ENCODE measurements at regions not wholly inside any gene's neighbourhood (a gene's known extent, or its start where the extent isn't known, plus 50 kb on each side); places are given as distances from the start of the nearest gene placed in this dataset.
A peak's percentile ranks its signal among the peaks of the same experiment; 100 is the strongest.

DNA sequence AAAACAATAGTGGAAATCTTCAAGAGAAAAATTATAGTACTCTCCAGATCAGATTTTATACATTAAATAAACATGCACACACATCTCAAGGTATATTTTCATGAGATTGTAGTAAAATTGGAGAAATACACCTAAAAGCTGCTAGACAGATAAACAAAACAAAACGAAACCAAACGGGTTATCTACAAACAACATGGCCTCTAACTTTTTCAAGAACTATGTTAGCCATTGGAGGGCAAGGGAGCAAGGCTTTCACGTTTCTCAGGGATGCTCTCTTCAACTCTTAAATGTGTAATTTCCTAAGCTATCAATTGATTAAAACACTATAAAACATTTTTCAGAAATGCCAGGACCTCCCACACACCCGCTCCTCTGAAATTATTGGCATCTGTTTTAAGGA, 1262.4 kb upstream of the PCDH20 start:
- DNase-seq (ENCODE audit: low read depth): no peak

DNA sequence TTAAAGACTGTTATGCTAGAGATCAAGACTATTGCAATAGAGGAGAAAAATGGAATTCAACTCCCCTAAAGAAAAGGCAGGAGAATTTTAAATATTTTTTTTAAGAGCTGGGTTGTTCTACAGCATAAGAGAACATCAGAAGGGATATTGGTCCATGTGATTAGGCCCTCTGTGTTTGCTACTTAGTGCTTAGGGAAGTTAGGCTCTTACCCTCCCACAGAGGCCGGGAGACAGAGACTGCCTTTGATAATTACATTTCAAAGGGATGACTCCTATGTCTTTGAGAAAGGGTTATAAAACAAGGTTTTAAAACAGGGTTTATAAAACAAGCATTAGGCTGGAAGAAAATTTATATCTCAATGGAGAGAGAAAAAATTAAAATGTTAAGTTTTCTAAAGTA, 1248.1 kb upstream of the PCDH20 start:
- no peak for DNase-seq (ENCODE audit: low read depth)

DNA sequence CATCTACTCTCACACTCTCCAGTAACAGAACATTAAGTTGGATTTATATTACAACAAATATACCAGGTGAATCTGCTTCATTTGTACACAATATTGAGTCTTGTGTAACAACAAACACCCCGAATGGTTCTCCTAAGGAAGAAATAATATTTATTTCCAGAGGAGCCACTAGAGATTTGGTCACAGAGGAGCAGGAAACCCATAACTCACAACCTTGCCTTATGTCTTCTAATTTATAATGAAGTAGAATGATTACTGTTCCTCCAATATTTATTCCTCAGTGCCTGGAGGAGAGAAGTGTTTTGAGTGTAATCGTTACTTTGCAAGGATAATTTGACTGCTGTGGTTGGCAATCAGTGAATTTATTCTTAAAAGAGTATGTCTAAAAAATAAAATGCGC, 1243.7 kb upstream of the PCDH20 start:
- DNase-seq (ENCODE audit: low read depth): no peak

DNA sequence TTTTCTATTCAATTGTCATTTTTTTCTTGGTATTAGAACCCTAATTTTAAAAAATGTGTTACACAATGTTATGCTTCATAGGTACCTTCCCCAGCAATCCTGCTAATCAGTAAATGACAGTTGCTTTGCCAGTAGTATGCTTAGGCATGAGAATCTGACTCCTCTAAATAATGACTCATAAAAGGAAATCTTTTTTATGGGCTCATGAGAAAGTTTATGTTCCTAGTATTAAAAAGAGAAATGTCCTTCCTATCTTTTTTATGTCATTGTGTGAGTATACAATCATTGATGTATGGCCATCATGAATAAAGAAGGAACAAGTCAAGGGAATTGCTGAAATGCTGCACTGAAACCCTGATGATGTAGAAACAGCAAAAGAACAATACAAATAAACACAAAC, 1237.7 kb upstream of the PCDH20 start:
- DNase-seq (ENCODE audit: low read depth): peak; percentile 27

DNA sequence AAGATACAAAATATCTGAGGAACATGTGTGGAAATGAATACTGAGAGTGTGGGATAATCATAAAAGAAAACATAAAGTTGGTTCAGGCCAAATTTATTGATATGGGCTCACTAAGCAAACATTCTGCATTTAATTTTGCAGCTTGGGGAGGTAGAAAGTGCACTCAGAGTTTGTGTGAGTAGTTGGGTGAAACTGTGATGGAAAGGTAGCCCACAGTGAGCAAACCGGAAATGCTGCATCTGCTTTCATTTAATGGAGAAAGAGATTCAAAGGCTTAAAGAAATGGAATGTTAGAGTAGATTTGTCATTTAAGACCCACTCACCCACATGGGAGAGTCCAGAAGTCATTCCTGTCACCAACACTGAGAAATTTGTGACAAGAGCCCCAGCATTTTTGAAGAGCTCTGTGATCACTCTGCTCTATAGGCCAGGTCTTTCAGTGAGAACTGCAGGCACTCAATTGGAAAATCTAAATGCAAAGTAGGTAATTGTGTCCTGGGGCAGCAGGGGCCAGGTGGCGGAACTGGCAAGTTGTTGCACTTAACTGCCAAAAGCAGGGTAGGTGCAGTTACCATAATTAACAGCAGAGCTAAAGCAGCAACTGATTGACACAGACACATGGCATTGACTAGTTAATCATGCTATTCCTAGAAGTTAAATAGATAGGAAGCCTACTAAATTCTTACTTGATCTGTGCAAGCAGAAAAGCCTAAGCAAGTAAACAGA, 1228.3 kb upstream of the PCDH20 start:
- DNase-seq (ENCODE audit: low read depth): peak; percentile 62

DNA sequence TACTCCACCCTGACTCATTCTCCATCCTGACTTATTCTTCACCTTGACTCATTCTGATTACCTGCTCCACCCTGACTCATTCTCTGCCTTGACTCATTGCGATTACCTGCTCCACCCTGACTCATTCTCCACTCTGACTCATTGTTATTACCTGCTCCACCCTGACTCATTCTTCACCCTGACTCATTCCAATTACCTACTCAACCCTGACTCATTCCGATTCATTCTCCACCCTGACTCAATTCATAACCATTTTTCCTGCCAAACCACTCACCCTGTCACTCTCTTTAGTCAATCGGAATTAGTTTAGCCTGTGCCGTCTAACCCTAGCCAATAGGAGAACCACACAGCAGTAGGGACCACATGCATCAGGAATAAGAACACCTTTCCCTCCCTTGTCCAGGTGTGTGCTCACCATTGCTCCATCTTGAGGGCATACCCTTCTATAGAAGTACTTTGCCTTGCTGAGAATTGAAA, 1227.4 kb upstream of the PCDH20 start:
- DNase-seq (ENCODE audit: low read depth): peak; percentile 93

DNA sequence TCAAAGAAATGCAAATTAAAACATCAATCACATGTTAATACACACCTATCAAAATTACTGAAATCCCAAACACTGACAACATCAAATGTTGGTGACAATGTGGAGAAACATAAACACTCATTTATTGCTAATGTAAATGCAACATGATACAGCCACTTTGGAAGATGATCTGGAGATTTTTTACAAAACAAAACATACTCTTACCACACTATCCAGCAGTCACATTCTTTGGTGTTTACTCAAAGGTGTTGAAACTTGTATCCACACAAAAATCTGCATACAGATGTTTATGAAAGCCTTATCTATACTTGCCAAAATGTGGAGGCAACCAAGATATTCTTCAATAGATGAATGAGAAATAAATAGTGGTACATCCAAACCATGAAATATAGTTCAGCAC, 1219.5 kb upstream of the PCDH20 start:
- no peak for DNase-seq (ENCODE audit: low read depth)

DNA sequence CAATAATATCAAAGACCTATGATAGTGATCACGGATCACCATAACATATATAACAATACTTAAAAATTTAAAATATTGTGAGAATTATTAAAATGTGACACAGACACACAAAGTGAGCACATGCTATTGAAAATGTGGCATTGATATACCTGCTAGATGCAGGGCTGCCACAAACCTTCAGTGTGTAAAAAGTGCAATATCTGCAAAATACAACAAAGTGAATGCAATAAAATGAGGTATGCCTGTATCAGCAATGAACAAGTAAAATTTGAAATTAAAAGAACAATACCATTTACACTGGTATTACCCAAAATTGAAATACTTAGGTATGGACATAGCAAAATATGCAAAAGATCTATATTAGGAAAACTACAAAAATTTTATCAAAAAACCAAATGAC, 1217.8 kb upstream of the PCDH20 start:
- no peak for DNase-seq (ENCODE audit: low read depth)

DNA sequence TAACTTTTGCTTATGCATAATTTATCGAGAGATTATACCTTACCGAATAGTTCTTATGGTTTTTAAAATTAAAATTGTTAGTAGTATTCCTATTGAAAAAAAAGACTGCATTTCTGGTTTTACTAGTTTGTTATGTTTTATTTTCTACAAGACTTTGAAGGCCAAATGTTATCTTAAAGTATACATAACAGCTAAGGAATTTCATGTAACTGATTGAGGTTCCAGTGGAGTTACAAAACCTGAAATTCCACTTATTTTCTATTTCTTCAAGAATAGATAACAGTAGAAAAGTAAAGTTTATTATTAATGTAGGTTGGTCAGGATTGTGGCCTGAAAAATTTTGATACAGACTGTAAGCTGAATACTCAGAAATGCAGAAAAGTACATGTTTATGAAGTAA, 1216.0 kb upstream of the PCDH20 start:
- no peak for DNase-seq (ENCODE audit: low read depth)

DNA sequence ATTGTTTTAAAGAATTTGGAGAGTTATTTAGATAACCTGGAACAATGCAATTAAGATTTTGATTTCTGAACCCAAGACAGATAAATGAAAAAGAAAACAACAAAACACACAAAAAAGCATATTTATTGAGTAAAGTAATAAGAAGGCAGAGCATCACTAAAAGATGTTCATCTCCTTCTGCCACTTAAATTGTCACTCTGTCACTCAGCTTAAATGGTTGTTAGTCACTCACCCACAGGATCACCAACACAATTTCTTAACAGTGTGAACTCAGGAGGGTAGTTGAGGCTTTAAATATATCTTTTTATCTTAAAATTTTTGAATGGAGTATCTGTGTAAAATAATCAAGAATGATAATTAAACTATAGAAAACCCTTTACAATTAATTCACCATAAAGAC, 1215.5 kb upstream of the PCDH20 start:
- no peak for DNase-seq (ENCODE audit: low read depth)

DNA sequence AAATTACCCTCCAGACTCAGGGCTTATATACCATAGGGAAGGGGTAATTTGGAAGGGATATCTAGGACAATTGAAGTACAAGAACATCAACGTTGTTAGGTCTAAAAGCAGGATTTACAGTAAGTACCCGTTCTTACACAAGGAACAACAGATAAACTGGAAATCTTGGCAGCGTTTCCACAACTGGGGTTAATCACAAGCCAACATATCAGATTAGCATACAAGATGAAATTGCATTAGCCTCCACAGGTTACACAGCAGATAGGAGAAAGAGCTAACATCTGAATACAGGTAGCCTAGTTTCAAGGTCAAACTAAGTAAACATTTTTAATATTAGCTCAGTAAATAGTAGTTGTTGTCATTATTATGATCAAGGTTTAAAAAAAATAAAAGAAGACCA, 1214.0 kb upstream of the PCDH20 start:
- peak; percentile 57 for DNase-seq (ENCODE audit: low read depth)

DNA sequence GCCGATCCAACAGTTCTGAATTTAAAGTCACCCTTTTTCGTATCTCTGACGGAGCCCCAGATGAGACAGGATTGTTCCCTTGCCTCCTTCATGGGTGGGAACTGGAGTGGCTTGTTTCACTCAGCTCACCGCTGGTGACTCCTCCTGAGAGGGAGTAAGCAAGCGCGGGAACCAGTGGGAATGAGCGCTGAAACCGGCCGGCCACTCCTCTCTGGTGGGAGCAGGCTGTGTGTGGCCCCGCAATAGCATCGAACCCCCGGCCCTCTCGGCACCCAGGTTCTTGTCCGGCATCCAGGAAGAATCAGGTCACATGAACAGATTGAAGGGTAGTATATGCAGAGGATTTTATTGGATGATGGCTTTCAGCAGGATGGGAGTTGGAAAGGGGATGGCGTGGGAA, 1211.6 kb upstream of the PCDH20 start:
- DNase-seq (ENCODE audit: low read depth): no peak

DNA sequence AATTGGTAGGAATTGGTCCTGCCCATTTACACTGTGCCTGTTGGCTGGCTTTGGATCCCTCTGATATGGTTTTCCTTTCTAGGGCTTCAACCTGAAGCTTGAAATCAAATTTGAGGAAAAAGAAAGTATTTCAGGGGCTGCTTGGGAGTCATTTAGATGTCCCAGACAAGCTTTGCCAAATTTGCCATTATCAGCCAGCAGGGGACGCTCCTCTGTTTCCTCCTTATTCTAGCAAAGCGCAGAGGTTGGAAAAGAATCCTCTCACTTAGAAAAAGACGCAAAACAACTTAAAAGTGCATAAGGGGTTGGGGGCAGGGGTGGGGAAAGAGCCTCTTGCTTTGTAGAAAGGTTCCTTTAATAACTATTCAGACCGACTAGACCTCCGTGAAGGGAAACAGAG, 1211.1 kb upstream of the PCDH20 start:
- no peak for DNase-seq (ENCODE audit: low read depth)

DNA sequence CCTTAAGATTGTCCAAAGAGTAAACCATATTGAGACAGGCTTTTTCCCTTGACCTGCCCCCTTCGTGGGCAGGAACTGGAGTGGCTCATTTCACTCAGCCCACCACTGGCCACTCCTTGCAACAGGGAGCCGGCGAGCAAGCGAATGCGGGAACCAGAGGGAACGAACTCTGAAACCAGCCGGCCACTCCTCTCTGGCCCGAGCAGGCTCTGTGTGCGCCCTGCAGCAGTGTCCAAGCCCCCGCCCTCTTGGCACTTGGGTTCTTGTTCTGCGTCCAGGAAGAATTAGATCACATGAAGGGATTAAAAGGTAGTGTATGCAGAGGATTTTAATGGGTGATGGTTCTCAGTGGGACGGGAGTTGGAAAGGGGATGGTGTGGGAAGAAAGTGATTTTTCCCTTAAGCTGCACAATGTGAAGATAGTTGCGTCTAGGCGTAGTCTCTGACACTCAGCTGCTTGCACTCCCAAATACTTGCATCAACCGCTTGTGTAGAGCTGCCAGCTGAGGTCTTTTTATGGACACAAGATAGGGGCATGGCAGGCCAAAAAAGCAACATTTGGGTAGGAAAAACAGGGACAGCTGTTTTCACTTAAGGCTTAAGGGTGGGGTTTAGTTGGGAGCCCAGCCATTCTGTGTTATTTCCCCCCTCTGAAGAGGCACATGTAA, 1209.7 kb upstream of the PCDH20 start:
- DNase-seq (ENCODE audit: low read depth): no peak

DNA sequence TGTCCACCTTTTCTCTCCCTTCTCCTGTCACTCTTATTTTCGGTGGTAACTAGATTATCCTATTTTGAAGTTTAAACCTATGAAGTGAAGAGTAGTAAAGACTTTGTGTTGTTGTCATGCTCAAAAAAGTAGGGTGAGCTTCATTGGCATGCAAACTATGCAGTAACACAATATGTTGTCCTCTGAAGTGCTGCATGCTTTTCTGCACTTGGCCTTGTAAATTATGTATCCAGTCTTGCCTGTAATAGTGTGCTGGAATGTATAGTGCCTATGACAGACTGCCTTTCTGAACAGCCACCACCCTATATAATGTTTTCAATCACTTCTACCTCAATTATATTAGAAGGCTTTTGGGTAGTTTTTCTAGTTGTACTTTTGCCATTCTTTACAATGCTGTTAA, 1198.2 kb upstream of the PCDH20 start:
- no peak for DNase-seq (ENCODE audit: low read depth)

DNA sequence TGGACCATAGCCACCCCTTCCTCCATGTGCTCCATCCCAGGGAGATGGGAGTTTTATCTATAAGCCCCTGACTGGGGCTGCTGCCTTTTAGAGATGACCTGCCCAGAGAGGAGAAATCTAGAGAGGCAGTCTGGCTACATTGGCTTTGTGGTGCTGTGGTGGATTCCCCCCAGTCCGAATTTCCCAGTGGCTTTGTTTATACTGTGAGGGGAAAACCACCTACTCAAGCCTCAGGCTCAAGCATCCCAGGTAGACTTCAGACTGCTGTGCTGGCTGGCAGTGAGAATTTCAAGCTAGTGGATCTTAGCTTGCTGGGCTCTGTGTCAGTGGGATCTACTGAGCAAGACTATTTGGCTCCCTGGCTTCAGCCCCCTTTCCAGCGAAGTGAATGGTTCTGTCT, 1195.7 kb upstream of the PCDH20 start:
- DNase-seq (ENCODE audit: low read depth): no peak

DNA sequence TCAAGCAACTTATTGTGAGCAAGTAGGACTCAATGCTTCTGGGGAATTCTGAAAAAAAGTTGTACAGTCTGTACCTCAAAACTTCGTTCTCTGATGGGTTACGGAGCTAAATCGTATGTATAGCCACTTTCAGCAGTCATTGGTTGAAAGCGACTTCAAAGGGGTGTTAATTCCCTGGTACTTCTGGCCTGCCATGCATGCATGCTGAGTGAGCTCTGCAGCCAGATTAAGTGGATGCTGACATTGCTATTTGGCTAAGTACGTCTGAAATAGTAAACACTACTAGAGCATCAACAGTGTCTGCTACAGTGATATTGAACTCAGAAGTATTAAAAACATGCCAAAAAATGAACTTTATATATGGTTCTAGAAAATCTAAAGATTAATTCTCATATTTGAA, 1183.1 kb upstream of the PCDH20 start:
- no peak for DNase-seq (ENCODE audit: low read depth)

DNA sequence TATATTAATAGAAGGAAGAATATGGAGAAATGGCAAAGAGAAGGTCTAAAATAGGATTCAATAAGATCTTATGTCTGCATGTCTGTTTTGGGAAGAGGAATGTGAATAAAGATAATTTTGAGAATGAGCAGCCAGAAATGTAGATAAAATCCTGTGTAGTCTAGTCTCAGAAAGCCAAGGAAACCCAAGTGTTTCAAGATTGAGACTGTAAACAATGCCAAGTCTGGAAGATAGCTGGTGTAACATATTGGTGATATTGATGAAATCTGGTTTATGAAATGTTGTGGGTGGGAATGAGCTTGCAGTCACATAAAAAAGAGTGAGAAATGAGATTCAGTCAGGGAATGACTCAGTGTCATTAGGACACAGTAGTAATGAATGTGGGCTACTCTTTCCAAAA, 1180.3 kb upstream of the PCDH20 start:
- DNase-seq (ENCODE audit: low read depth): no peak

DNA sequence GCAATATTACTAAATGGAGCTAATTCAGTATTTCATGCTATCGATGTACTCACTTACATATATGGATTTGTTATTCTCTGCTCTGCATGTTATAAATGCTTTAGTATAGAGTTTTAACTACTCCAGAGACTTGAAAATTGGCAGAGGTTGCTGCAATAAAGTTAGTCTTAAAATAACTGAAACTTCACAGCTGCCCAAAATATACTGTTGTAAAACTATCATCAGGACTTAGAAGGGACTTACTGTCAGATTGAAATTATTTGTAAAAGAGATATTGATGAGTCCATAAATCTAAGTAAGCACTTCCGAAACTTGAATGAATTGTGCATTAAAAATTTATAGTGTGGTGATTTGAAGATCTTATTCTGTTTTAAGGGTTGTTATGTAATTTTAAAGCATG, 1178.2 kb upstream of the PCDH20 start:
- DNase-seq (ENCODE audit: low read depth): no peak

DNA sequence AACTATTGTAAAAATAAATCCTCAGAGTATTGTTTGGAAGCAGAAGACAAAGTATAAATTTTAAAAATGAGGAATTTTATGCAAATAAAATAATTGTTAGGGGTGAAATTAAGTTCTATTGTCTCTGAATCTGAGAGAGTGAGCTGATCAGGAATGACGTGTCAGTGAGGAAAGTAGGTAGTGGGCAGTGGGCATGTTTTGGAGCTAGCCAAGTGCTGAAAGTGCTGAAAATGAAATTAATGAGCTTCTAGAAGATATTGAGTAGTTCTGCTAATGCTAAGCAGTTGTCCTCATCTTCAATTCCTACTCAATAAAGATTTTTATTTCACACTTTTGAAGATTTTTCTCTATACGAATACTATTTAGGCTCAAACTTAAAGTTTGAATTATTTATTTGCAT, 1167.8 kb upstream of the PCDH20 start:
- no peak for DNase-seq (ENCODE audit: low read depth)

DNA sequence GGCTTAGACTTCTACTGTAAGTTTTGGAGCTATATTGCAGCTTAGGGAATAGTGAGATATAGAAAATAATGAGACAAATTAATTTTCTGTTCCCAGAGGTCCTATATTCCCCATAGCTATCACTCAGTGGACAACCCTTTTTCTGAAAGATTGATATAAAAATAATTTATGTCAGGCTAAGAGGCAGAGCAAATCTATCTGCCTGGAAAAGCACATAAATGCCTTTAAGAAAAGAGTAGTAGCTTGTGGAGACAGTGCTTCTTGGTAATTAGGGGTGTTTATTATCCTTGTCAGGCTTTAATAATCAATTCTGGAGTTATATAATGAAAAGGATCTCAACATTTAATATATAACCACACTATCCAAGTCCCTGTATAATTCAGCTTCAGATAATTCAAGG, 1162.8 kb upstream of the PCDH20 start:
- DNase-seq (ENCODE audit: low read depth): no peak

DNA sequence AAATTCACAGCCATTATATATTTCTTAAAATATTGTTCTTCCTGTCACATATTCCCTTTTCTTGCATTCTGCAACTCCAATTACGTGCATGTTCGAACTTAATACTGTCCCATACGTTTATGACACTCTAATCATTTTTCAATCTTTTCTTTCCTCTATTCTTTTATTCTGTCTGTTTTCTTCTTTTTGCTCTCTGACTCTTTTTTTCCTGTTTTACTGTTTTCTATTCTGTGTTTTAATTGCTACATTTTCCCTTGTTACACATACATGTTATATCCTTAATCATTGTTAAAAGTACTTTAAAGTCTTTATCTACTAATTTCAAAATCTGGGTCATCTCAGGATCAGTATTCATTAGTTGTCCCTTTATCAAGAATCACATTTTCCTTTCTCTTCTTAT, 1149.1 kb upstream of the PCDH20 start:
- no peak for DNase-seq (ENCODE audit: low read depth)

DNA sequence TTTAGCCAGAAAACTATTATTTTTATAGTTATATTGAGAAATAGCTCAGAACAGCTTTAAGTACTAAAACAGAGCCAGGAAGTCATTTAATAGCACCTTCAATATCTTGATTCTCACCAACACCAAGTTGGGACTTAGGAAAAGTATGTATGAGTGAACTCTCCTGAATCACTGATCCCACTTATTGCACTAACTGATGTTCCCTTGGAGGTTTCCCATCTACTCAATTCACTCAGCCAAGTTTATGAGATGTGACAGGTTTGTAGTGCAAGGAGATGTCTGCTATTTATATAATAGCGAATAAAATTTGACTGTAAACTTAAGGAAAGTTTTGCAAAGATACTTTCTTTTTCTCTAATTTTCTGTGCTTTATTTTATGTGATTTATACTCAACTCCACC, 1147.6 kb upstream of the PCDH20 start:
- DNase-seq (ENCODE audit: low read depth): no peak

DNA sequence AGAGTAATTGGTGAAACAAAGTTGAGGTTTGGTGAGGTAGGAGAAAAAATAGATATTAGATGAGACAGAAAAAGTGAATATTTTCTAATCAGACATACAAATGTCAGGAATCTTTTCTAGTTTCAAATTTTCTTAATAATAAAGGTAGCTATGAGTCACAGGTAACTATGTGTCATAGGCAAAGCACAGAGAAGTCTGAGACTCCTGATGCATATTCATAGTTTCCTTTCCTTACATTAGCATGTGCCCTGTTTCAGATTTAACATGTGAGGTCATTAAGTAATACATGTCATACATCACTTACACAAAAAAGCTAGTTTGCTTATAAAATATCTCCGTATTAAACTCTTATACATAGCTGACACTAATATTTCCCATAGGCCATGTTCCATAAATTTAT, 1141.3 kb upstream of the PCDH20 start:
- peak; percentile 7 for DNase-seq (ENCODE audit: low read depth)

All from renal cortical epithelial cell (primary cell).